Tibial artery (tissue), 4 donors: ENCODE measurements at regions not wholly inside any gene's neighbourhood (a gene's known extent, or its start where the extent isn't known, plus 50 kb on each side); places are given as distances from the start of the nearest gene placed in this dataset.
"Not testable (repeated sequence)": the region's sequence is repeated elsewhere in the genome, so short reads cannot be mapped to it uniquely, and the experiment has no call there.

Source experiments
- DNase-seq, 2 donors: peaks; one replicate each; pipeline ENCODE4 v3.0.0-alpha.2; 2019
- H3K27ac ChIP-seq, 2 donors: fragments of 200-600 bp; sonication (generic) in 1 of 2; 1 replicate in 1 of 2; 2 replicates in 1 of 2; pipeline ENCODE4 v1.5.1; 2018 to 2019; ENCODE audit warnings: mild to moderate bottlenecking in 1 of 2
- H3K27me3 ChIP-seq, 2 donors: fragments of 200-600 bp; sonication (generic) in 1 of 2; one replicate each; pipeline versions ENCODE4 v1.5.1 to v1.6.0; 2016 to 2019
- H3K36me3 ChIP-seq, 3 donors: fragments of 200-600 bp; sonication (generic) in 2 of 3; one replicate each; pipeline ENCODE4 v1.5.1; 2016 to 2019; ENCODE audit warnings: mild to moderate bottlenecking in 2 of 3
- H3K4me1 ChIP-seq, 4 donors: fragments of 200-600 bp; sonication (generic) in 2 of 4; 1 replicate in 3 of 4; 2 replicates in 1 of 4; pipeline ENCODE4 v1.5.1; 2016 to 2019
- H3K4me3 ChIP-seq, 2 donors: fragments of 200-600 bp; sonication (generic) in 1 of 2; 1 replicate in 1 of 2; 2 replicates in 1 of 2; pipeline ENCODE4 v1.5.1; 2018 to 2019; ENCODE audit warnings: mild to moderate bottlenecking in 2 of 2
- H3K9me3 ChIP-seq, 3 donors: fragments of 200-600 bp; sonication (generic) in 1 of 3; one replicate each; pipeline ENCODE4 v1.5.1; 2016 to 2019
- intact Hi-C: fragments of 100-400 bp; cut with DNase I; formaldehyde crosslinking; loops from one replicate; pipeline ENCODE4 v1.15.0; 2023; ENCODE audit warnings: low total_unique reads
- TF ChIP-seq, protein P1 (sequence below), 2 experiments: fragments of 200-600 bp in 1 of 2; fragments of 450-650 bp in 1 of 2; IDR thresholded peaks; one replicate each; pipeline ENCODE4 v1.5.1; 2017 to 2019; ENCODE audit warnings: antibody characterized with exemption in 2 of 2, mild to moderate bottlenecking in 1 of 2, moderate library complexity in 1 of 2

- peaks cover 0 to 5% (median 1%) of the 10 kb centered on the region in 4 donors for H3K4me1 ChIP-seq
- no peak overlapping the region for H3K27ac ChIP-seq
- TF ChIP-seq, protein P1, sequence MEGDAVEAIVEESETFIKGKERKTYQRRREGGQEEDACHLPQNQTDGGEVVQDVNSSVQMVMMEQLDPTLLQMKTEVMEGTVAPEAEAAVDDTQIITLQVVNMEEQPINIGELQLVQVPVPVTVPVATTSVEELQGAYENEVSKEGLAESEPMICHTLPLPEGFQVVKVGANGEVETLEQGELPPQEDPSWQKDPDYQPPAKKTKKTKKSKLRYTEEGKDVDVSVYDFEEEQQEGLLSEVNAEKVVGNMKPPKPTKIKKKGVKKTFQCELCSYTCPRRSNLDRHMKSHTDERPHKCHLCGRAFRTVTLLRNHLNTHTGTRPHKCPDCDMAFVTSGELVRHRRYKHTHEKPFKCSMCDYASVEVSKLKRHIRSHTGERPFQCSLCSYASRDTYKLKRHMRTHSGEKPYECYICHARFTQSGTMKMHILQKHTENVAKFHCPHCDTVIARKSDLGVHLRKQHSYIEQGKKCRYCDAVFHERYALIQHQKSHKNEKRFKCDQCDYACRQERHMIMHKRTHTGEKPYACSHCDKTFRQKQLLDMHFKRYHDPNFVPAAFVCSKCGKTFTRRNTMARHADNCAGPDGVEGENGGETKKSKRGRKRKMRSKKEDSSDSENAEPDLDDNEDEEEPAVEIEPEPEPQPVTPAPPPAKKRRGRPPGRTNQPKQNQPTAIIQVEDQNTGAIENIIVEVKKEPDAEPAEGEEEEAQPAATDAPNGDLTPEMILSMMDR (IDR thresholded peaks at IDR 0.05) = no peak
- no peak overlapping the region for H3K4me3 ChIP-seq
- H3K9me3 ChIP-seq = no peaks in the 10 kb centered on the region
- DNase-seq = peak in 1 of 2 donors; percentile 33
- no peaks in the 10 kb centered on the region for H3K27me3 ChIP-seq
- H3K36me3 ChIP-seq = no peaks in the 10 kb centered on the region
- intact Hi-C loops = no loop called here
Measured at GRCh38 chr15:77865701-77866100, 211.8 kb downstream of the TBC1D2B start.

- Histone ChIP-seq H3K9me3 (no peaks in the 10 kb centered on the region), H3K4me3 (no peak overlapping the region), H3K4me1 (no peaks in the 10 kb centered on the region), H3K27me3 (no peaks in the 10 kb centered on the region), H3K27ac (no peak overlapping the region), H3K36me3 (no peaks in the 10 kb centered on the region)
- DNase-seq = no peak
- TF ChIP-seq, protein P1 (IDR thresholded peaks at IDR 0.05) = no peak
- intact Hi-C loops = no loop called here
Measured at GRCh38 chr15:77865106-77865610, 212.4 kb downstream of the TBC1D2B start.

- H3K9me3 ChIP-seq = no peaks in the 10 kb centered on the region
- H3K27me3 ChIP-seq = peaks cover 0 to 2% of the 10 kb centered on the region in 2 donors
- DNase-seq = peak in 1 of 2 donors; percentile 59
- H3K4me1 ChIP-seq = no peaks in the 10 kb centered on the region
- TF ChIP-seq, protein P1 (IDR thresholded peaks at IDR 0.05) = no peak
- no peaks in the 10 kb centered on the region for H3K36me3 ChIP-seq
- intact Hi-C loops = no loop called here
- H3K27ac ChIP-seq = no peak overlapping the region
- H3K4me3 ChIP-seq = no peak overlapping the region
Measured at GRCh38 chr15:77864211-77865105, 213.1 kb downstream of the TBC1D2B start.

GRCh38 chr15:77863491-77864105 lies 213.9 kb downstream of the TBC1D2B start:
- intact Hi-C loops = no loop called here
- H3K27ac ChIP-seq = no peak overlapping the region
- H3K36me3 ChIP-seq = no peaks in the 10 kb centered on the region
- H3K27me3 ChIP-seq = peaks cover 0 to 2% of the 10 kb centered on the region in 2 donors
- no peak overlapping the region for H3K4me3 ChIP-seq
- no peaks in the 10 kb centered on the region for H3K9me3 ChIP-seq
- peak in 1 of 2 donors; percentile 39 for DNase-seq
- TF ChIP-seq, protein P1 (IDR thresholded peaks at IDR 0.05) = no peak
- no peaks in the 10 kb centered on the region for H3K4me1 ChIP-seq

GRCh38 chr15:77862651-77863104 lies 214.8 kb downstream of the TBC1D2B start:
- Histone ChIP-seq H3K4me3 (no peak overlapping the region), H3K36me3 (no peaks in the 10 kb centered on the region), H3K27ac (no peak overlapping the region), H3K27me3 (peaks cover 0 to 2% of the 10 kb centered on the region in 2 donors), H3K4me1 (no peaks in the 10 kb centered on the region), H3K9me3 (no peaks in the 10 kb centered on the region)
- TF ChIP-seq, protein P1 (IDR thresholded peaks at IDR 0.05) = no peak
- peak in 1 of 2 donors; percentile 66 for DNase-seq
- intact Hi-C loops = no loop called here

- intact Hi-C loops, H3K9me3 ChIP-seq: not testable (repeated sequence)
- DNase-seq = peak in 1 of 2 donors; percentile 35
Measured at GRCh38 chr15:77861997-77862635, 215.4 kb downstream of the TBC1D2B start.

More at GRCh38 chr15:77861997-77862635, 215.4 kb downstream of the TBC1D2B start:
- not testable (repeated sequence) for H3K4me1 ChIP-seq, H3K27me3 ChIP-seq, H3K36me3 ChIP-seq, H3K4me3 ChIP-seq, H3K27ac ChIP-seq
